ENCODE measurements at regions not wholly inside any gene's neighbourhood (a gene's known extent, or its start where the extent isn't known, plus 50 kb on each side); places are given as distances from the start of the nearest gene placed in this dataset.

- no peaks in the 10 kb centered on the region for H3K9me3 ChIP-seq
- no peak overlapping the region for H3K4me3 ChIP-seq
- WGBS, 2 donors (ENCODE audit: low coverage in 1 of 2): 87 to 88% methylated on average over 1 of the region's 1 CpG
- ATAC-seq: no peak
- H3K36me3 ChIP-seq: no peaks in the 10 kb centered on the region
- H3K27me3 ChIP-seq: no peaks in the 10 kb centered on the region
- H3K4me1 ChIP-seq: peaks cover 0 to 11% (median 0%) of the 10 kb centered on the region in 3 donors
- TF ChIP-seq POLR2AphosphoS5 (IDR thresholded peaks at IDR 0.05) (no peak), EP300 (IDR thresholded peaks at IDR 0.05) (no peak), CTCF (IDR thresholded peaks at IDR 0.05) (no peak), POLR2A (IDR thresholded peaks at IDR 0.05) (no peak)
- no peak overlapping the region for H3K27ac ChIP-seq
Observed at GRCh38 chr9:80557256-80557655, 985.5 kb downstream of the TLE4 start.

- H3K27me3 ChIP-seq: no peaks in the 10 kb centered on the region
- no peak overlapping the region for H3K4me3 ChIP-seq
- no peaks in the 10 kb centered on the region for H3K9me3 ChIP-seq
- H3K4me1 ChIP-seq: peaks cover 0 to 11% (median 0%) of the 10 kb centered on the region in 3 donors
- no peaks in the 10 kb centered on the region for H3K36me3 ChIP-seq
- H3K27ac ChIP-seq: no peak overlapping the region
- no peak for ATAC-seq
- TF ChIP-seq POLR2A (IDR thresholded peaks at IDR 0.05) (no peak), EP300 (IDR thresholded peaks at IDR 0.05) (no peak), CTCF (IDR thresholded peaks at IDR 0.05) (no peak), POLR2AphosphoS5 (IDR thresholded peaks at IDR 0.05) (no peak)
Observed at GRCh38 chr9:80556631-80557030, 984.9 kb downstream of the TLE4 start.

- TF ChIP-seq EP300 (IDR thresholded peaks at IDR 0.05): no peak
- TF ChIP-seq POLR2A (IDR thresholded peaks at IDR 0.05): no peak
- no peak for TF ChIP-seq CTCF (IDR thresholded peaks at IDR 0.05)
- TF ChIP-seq POLR2AphosphoS5 (IDR thresholded peaks at IDR 0.05): no peak
- ATAC-seq: no peak
- 61 to 65% methylated on average over 2 of the region's 2 CpGs for WGBS, 2 donors (ENCODE audit: low coverage in 1 of 2)
Observed at GRCh38 chr9:80555782-80556325, 984.1 kb downstream of the TLE4 start.

GRCh38 chr9:80554856-80555255 is 983.1 kb downstream of the TLE4 start:
- Histone ChIP-seq H3K27ac (no peak overlapping the region), H3K27me3 (no peaks in the 10 kb centered on the region), H3K4me1 (peaks cover 0 to 11% (median 0%) of the 10 kb centered on the region in 3 donors), H3K4me3 (no peak overlapping the region), H3K36me3 (no peaks in the 10 kb centered on the region), H3K9me3 (no peaks in the 10 kb centered on the region)
- no peak for ATAC-seq
- TF ChIP-seq EP300 (IDR thresholded peaks at IDR 0.05) (no peak), POLR2A (IDR thresholded peaks at IDR 0.05) (no peak), CTCF (IDR thresholded peaks at IDR 0.05) (no peak), POLR2AphosphoS5 (IDR thresholded peaks at IDR 0.05) (no peak)

More at GRCh38 chr9:80555782-80556325, 984.1 kb downstream of the TLE4 start:
- no peaks in the 10 kb centered on the region for H3K9me3 ChIP-seq
- no peak overlapping the region for H3K4me3 ChIP-seq
- H3K4me1 ChIP-seq: peaks cover 0 to 11% (median 0%) of the 10 kb centered on the region in 3 donors
- no peak overlapping the region for H3K27ac ChIP-seq
- no peaks in the 10 kb centered on the region for H3K27me3 ChIP-seq
- no peaks in the 10 kb centered on the region for H3K36me3 ChIP-seq

GRCh38 chr9:80554301-80554700 is 982.5 kb downstream of the TLE4 start:
- Histone ChIP-seq H3K27me3 (no peaks in the 10 kb centered on the region), H3K4me1 (peaks cover 0 to 11% (median 0%) of the 10 kb centered on the region in 3 donors), H3K4me3 (no peak overlapping the region), H3K36me3 (no peaks in the 10 kb centered on the region), H3K9me3 (no peaks in the 10 kb centered on the region), H3K27ac (no peak overlapping the region)
- no peak for ATAC-seq
- WGBS, 2 donors (ENCODE audit: low coverage in 1 of 2): 57 to 81% methylated on average over 3 of the region's 3 CpGs
- TF ChIP-seq POLR2AphosphoS5 (IDR thresholded peaks at IDR 0.05) (no peak), CTCF (IDR thresholded peaks at IDR 0.05) (no peak), POLR2A (IDR thresholded peaks at IDR 0.05) (no peak), EP300 (IDR thresholded peaks at IDR 0.05) (no peak)
